ENCODE measurements at regions not wholly inside any gene's neighbourhood (a gene's known extent, or its start where the extent isn't known, plus 50 kb on each side); places are given as distances from the start of the nearest gene placed in this dataset.

DNA sequence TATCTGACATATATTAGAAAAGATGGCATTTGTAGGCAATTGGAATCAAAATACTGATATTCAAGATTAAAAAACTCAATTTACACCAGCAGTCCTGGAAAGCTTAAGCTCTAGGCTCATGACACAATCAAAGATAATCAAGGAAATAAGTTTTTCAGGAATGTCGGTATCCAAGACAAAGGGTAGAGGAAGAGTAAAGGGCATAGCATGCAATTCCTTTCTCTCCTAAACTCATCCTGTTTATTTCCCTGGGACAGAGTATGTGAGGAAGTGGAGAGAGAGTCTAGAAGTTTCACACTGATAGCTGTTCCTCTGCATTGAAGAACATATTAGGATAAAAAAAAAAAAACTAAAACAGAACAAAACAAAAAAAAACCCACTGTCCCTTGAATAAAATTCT, 2452.1 kb downstream of the PCDH9 start:
- Histone ChIP-seq H3K36me3 (ENCODE audit: control insufficient read depth in 3 of 3, insufficient read depth in 2 of 3, low read depth in 1 of 3, low read length in 3 of 3) (no peaks in the 10 kb centered on the region), H3K4me1 (ENCODE audit: control insufficient read depth in 3 of 3, insufficient read depth in 2 of 3, low read depth in 1 of 3, low read length in 2 of 3) (no peaks in the 10 kb centered on the region), H3K4me3 (ENCODE audit: low read depth in 1 of 3, low read length in 3 of 3) (no peak overlapping the region), H3K9me3 (ENCODE audit: control insufficient read depth in 2 of 2, insufficient read depth in 1 of 2, low read depth in 1 of 2, low read length in 1 of 2) (no peaks in the 10 kb centered on the region), H3K27ac (ENCODE audit: low read depth in 1 of 3, low read length in 2 of 3) (no peak overlapping the region), H3K27me3 (ENCODE audit: control insufficient read depth in 3 of 3, insufficient read depth in 3 of 3, low read length in 3 of 3) (no peaks in the 10 kb centered on the region)
- DNase-seq (no peak), FAIRE-seq (no peak)
- 54 to 77% (median 63%) methylated on average over 1 of the region's 1 CpG for WGBS, 3 donors

DNA sequence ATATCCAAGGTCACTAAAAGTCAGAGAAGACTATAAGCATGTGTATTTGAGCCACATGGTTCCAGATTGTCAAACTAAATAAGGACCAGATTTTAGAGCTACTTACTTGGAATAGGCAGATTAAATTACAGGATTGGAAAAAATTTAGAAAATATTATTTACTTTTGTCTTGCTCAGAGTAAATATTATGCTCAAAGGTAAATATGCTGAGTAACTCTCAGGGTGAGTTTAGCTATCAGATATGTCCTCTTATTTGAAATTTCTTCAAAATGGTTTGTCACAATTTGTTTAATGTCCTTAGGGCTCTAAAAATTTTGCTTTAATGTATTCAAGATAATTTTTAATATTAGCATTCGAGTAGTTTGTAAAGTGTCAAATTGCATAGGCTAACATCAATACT, 2455.2 kb downstream of the PCDH9 start:
- FAIRE-seq, result no peak
- no peak overlapping the region for H3K27ac ChIP-seq (ENCODE audit: low read depth in 1 of 3, low read length in 2 of 3)
- no peaks in the 10 kb centered on the region for H3K4me1 ChIP-seq (ENCODE audit: control insufficient read depth in 3 of 3, insufficient read depth in 2 of 3, low read depth in 1 of 3, low read length in 2 of 3)
- H3K4me3 ChIP-seq (ENCODE audit: low read depth in 1 of 3, low read length in 3 of 3), result no peak overlapping the region
- H3K27me3 ChIP-seq (ENCODE audit: control insufficient read depth in 3 of 3, insufficient read depth in 3 of 3, low read length in 3 of 3), result no peaks in the 10 kb centered on the region
- H3K9me3 ChIP-seq (ENCODE audit: control insufficient read depth in 2 of 2, insufficient read depth in 1 of 2, low read depth in 1 of 2, low read length in 1 of 2), result no peaks in the 10 kb centered on the region
- no peak for DNase-seq
- no peaks in the 10 kb centered on the region for H3K36me3 ChIP-seq (ENCODE audit: control insufficient read depth in 3 of 3, insufficient read depth in 2 of 3, low read depth in 1 of 3, low read length in 3 of 3)
- 82 to 89% (median 86%) methylated on average over 1 of the region's 1 CpG for WGBS, 3 donors

DNA sequence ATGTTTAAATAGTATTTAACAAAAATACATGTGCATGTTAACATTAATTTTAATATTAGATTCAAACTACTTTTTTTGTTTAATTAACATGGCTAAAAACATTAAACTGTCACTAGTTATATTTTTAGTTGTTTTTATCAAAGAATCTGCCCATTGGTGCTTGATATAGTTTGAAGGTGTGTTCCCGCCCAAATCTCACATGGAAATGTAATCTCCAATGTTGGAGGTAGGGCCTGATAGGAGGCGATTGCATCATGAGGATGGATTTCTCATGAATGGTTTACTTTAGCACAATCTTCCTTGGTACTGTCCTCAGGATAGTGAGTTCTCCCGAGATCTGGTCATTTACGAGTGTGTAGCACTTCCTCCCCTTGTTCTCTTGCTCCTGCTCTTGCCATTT, 2459.4 kb downstream of the PCDH9 start:
- no peaks in the 10 kb centered on the region for H3K9me3 ChIP-seq (ENCODE audit: control insufficient read depth in 2 of 2, insufficient read depth in 1 of 2, low read depth in 1 of 2, low read length in 1 of 2)
- no peaks in the 10 kb centered on the region for H3K36me3 ChIP-seq (ENCODE audit: control insufficient read depth in 3 of 3, insufficient read depth in 2 of 3, low read depth in 1 of 3, low read length in 3 of 3)
- DNase-seq (no peak), FAIRE-seq (no peak)
- H3K27me3 ChIP-seq (ENCODE audit: control insufficient read depth in 3 of 3, insufficient read depth in 3 of 3, low read length in 3 of 3), result no peaks in the 10 kb centered on the region
- H3K4me1 ChIP-seq (ENCODE audit: control insufficient read depth in 3 of 3, insufficient read depth in 2 of 3, low read depth in 1 of 3, low read length in 2 of 3), result no peaks in the 10 kb centered on the region
- no peak overlapping the region for H3K4me3 ChIP-seq (ENCODE audit: low read depth in 1 of 3, low read length in 3 of 3)
- 70 to 88% (median 86%) methylated on average over 4 of the region's 4 CpGs for WGBS, 3 donors
- H3K27ac ChIP-seq (ENCODE audit: low read depth in 1 of 3, low read length in 2 of 3), result no peak overlapping the region

DNA sequence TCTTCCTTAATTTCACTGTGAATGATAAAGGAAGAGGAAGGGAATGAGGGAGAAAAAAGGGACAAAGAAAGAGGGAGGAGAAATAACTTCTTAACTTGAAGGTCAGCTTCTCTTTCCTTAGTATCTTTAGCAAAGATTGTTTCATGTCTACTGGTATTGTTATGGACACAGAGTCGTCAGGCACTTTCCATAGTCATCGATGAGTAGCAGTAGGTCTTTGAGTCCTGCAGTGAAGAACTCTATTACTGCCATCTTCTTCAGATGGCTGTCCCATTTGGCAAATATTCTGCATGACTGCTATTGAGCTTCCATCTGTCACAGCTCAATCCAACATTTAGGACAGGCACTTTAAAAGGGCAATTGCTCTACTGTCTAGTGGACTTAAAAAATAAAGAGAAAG, 2463.1 kb downstream of the PCDH9 start:
- no peak for FAIRE-seq

DNA sequence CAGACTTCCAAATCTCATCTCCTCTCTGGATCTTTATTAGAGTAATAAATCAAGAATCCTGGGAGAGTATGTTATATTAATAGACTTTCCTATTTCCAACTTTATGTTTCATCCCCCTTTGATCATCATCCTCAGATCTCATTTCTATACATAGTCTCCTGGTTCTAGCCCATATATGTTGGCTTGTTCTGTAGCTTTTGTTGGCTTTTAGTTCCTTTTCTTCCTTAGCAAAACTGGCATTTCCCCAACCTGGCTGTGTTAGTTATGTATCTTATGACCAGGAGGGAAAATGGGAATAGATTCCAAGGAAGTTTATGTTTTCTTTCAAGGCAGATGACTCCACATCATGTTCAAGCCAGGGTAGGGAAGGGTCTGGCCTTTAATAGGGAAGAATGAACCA, 2464.5 kb downstream of the PCDH9 start:
- no peaks in the 10 kb centered on the region for H3K36me3 ChIP-seq (ENCODE audit: control insufficient read depth in 3 of 3, insufficient read depth in 2 of 3, low read depth in 1 of 3, low read length in 3 of 3)
- no peak for FAIRE-seq
- H3K4me1 ChIP-seq (ENCODE audit: control insufficient read depth in 3 of 3, insufficient read depth in 2 of 3, low read depth in 1 of 3, low read length in 2 of 3), result no peaks in the 10 kb centered on the region
- DNase-seq, result no peak
- H3K4me3 ChIP-seq (ENCODE audit: low read depth in 1 of 3, low read length in 3 of 3), result no peak overlapping the region
- no peaks in the 10 kb centered on the region for H3K27me3 ChIP-seq (ENCODE audit: control insufficient read depth in 3 of 3, insufficient read depth in 3 of 3, low read length in 3 of 3)
- no peak overlapping the region for H3K27ac ChIP-seq (ENCODE audit: low read depth in 1 of 3, low read length in 2 of 3)
- no peaks in the 10 kb centered on the region for H3K9me3 ChIP-seq (ENCODE audit: control insufficient read depth in 2 of 2, insufficient read depth in 1 of 2, low read depth in 1 of 2, low read length in 1 of 2)

More for the DNA sequence above, 2463.1 kb downstream of the PCDH9 start:
- H3K4me1 ChIP-seq (ENCODE audit: control insufficient read depth in 3 of 3, insufficient read depth in 2 of 3, low read depth in 1 of 3, low read length in 2 of 3), result no peaks in the 10 kb centered on the region
- DNase-seq, result no peak
- 64 to 92% (median 80%) methylated on average over 2 of the region's 2 CpGs for WGBS, 3 donors
- H3K4me3 ChIP-seq (ENCODE audit: low read depth in 1 of 3, low read length in 3 of 3), result no peak overlapping the region
- H3K27me3 ChIP-seq (ENCODE audit: control insufficient read depth in 3 of 3, insufficient read depth in 3 of 3, low read length in 3 of 3), result no peaks in the 10 kb centered on the region
- H3K9me3 ChIP-seq (ENCODE audit: control insufficient read depth in 2 of 2, insufficient read depth in 1 of 2, low read depth in 1 of 2, low read length in 1 of 2), result no peaks in the 10 kb centered on the region
- no peak overlapping the region for H3K27ac ChIP-seq (ENCODE audit: low read depth in 1 of 3, low read length in 2 of 3)
- H3K36me3 ChIP-seq (ENCODE audit: control insufficient read depth in 3 of 3, insufficient read depth in 2 of 3, low read depth in 1 of 3, low read length in 3 of 3), result no peaks in the 10 kb centered on the region

DNA sequence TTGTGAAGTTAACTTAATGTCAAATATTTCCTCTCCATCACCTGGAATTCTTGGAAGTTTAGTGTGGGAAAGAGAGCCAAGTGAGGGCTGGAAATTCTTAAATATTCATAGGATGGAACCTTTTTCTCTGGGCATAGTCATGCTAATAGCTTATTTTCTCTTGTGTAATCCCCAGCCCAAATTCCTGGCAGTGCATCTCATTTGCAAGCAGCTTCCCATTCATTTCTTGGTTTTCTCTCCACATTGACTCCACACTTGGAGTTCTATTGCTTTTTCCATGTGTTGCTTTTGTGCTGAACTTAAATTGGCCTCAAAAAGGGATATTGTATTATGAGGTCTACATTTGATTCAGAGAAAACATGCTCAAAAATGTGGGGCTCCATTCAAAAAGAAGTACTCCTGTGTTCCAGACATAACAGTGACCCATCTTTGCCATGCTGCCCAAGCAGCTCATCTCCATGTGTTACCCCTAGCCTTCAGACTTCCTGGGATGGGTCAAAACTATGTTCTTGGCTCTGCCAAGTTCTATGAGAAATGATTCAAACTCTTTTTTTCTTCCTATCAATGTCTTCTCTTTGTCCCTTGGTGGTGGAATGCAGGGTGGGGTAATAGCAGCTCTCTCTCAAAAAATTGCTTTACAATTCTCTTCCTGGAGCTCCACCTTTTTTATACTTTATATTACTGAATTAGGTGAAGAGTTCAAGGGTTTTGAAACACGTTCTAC, 2471.5 kb downstream of the PCDH9 start:
- WGBS, 3 donors, result 29 to 69% (median 41%) methylated on average over 1 of the region's 1 CpG
- H3K27ac ChIP-seq (ENCODE audit: low read depth in 1 of 3, low read length in 2 of 3), result no peak overlapping the region
- FAIRE-seq, result no peak
- no peaks in the 10 kb centered on the region for H3K36me3 ChIP-seq (ENCODE audit: control insufficient read depth in 3 of 3, insufficient read depth in 2 of 3, low read depth in 1 of 3, low read length in 3 of 3)
- no peaks in the 10 kb centered on the region for H3K4me1 ChIP-seq (ENCODE audit: control insufficient read depth in 3 of 3, insufficient read depth in 2 of 3, low read depth in 1 of 3, low read length in 2 of 3)
- DNase-seq, result no peak
- no peak overlapping the region for H3K4me3 ChIP-seq (ENCODE audit: low read depth in 1 of 3, low read length in 3 of 3)
- no peaks in the 10 kb centered on the region for H3K27me3 ChIP-seq (ENCODE audit: control insufficient read depth in 3 of 3, insufficient read depth in 3 of 3, low read length in 3 of 3)
- no peaks in the 10 kb centered on the region for H3K9me3 ChIP-seq (ENCODE audit: control insufficient read depth in 2 of 2, insufficient read depth in 1 of 2, low read depth in 1 of 2, low read length in 1 of 2)

DNA sequence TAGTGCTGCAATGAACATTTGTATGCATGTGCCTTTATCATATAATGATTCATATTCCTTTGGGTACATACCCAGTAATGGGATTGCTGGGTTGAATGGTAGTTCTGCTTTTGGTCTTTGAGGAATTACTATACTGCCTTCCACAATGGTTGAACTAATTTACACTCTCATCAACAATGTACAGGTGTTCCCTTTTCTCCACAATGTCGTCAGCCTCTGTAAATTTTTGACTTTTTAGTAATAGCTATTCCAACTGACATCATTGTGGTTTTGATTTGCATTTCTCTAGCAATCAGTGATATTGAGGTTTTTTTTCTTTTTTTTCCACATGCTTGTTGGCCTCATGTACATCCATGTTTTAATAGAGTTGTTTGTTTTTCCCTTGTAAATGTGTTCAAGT, 2473.5 kb downstream of the PCDH9 start:
- Histone ChIP-seq H3K36me3 (ENCODE audit: control insufficient read depth in 3 of 3, insufficient read depth in 2 of 3, low read depth in 1 of 3, low read length in 3 of 3) (no peaks in the 10 kb centered on the region), H3K27ac (ENCODE audit: low read depth in 1 of 3, low read length in 2 of 3) (no peak overlapping the region), H3K9me3 (ENCODE audit: control insufficient read depth in 2 of 2, insufficient read depth in 1 of 2, low read depth in 1 of 2, low read length in 1 of 2) (no peaks in the 10 kb centered on the region), H3K27me3 (ENCODE audit: control insufficient read depth in 3 of 3, insufficient read depth in 3 of 3, low read length in 3 of 3) (no peaks in the 10 kb centered on the region), H3K4me1 (ENCODE audit: control insufficient read depth in 3 of 3, insufficient read depth in 2 of 3, low read depth in 1 of 3, low read length in 2 of 3) (no peaks in the 10 kb centered on the region), H3K4me3 (ENCODE audit: low read depth in 1 of 3, low read length in 3 of 3) (no peak overlapping the region)
- FAIRE-seq (no peak), DNase-seq (no peak)
- 48 to 76% (median 62%) methylated on average over 1 of the region's 1 CpG for WGBS, 3 donors

DNA sequence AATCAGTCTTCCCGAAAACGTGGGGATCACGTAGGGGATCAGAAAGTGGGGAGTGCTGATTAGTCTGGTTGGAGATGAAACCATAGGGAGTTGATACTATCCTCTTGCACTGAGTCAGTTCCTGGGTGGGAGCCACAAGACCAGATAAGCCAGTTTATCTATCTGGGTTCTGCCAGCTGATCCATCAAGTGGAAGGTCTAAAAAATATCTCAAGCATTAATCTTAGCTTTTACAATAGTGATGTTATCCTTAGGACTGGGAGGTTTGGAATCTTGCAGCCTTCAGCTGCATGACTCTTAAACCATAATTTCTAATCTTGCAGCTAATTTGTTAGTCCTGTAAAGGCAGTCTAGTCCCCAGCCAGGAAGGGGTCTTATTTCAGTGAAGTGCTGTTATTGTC, 2474.2 kb downstream of the PCDH9 start:
- Histone ChIP-seq H3K4me1 (ENCODE audit: control insufficient read depth in 3 of 3, insufficient read depth in 2 of 3, low read depth in 1 of 3, low read length in 2 of 3) (no peaks in the 10 kb centered on the region), H3K4me3 (ENCODE audit: low read depth in 1 of 3, low read length in 3 of 3) (no peak overlapping the region), H3K27ac (ENCODE audit: low read depth in 1 of 3, low read length in 2 of 3) (no peak overlapping the region), H3K36me3 (ENCODE audit: control insufficient read depth in 3 of 3, insufficient read depth in 2 of 3, low read depth in 1 of 3, low read length in 3 of 3) (no peaks in the 10 kb centered on the region), H3K9me3 (ENCODE audit: control insufficient read depth in 2 of 2, insufficient read depth in 1 of 2, low read depth in 1 of 2, low read length in 1 of 2) (no peaks in the 10 kb centered on the region), H3K27me3 (ENCODE audit: control insufficient read depth in 3 of 3, insufficient read depth in 3 of 3, low read length in 3 of 3) (no peaks in the 10 kb centered on the region)
- 75 to 89% (median 80%) methylated on average over 3 of the region's 3 CpGs for WGBS, 3 donors
- DNase-seq, result no peak
- no peak for FAIRE-seq
